Vagina (tissue), 2 donors: ENCODE measurements at regions not wholly inside any gene's neighbourhood (a gene's known extent, or its start where the extent isn't known, plus 50 kb on each side); places are given as distances from the start of the nearest gene placed in this dataset.

Source experiments
- CTCF ChIP-seq, 3 experiments: fragments of 450-650 bp in 2 of 3; fragments of 200-600 bp in 1 of 3; sonication (generic) in 1 of 3; IDR thresholded peaks; one replicate each; pipeline ENCODE4 v1.5.1; 2017 to 2019; ENCODE audit warnings: antibody characterized with exemption in 3 of 3, mild to moderate bottlenecking in 2 of 3, moderate library complexity in 2 of 3
- POLR2A ChIP-seq, 2 donors: fragments of 450-650 bp; IDR thresholded peaks; one replicate each; pipeline ENCODE4 v1.6.1; 2017; ENCODE audit warnings: antibody characterized with exemption in 2 of 2, mild to moderate bottlenecking in 2 of 2, moderate library complexity in 2 of 2

- no peak for TF ChIP-seq CTCF (IDR thresholded peaks at IDR 0.05)
- TF ChIP-seq POLR2A (IDR thresholded peaks at IDR 0.05) = no peak
Measured at GRCh38 chr10:56586461-56586891, 225.4 kb upstream of the ZWINT start.
